NK-92 treated with Interleukin-12 subunit alpha and Interleukin-12 subunit beta, amount 100 ng/mL, for 24 hours (cell line): ENCODE measurements at regions not wholly inside any gene's neighbourhood (a gene's known extent, or its start where the extent isn't known, plus 50 kb on each side); places are given as distances from the start of the nearest gene placed in this dataset.
"Not testable (repeated sequence)": the region's sequence is repeated elsewhere in the genome, so short reads cannot be mapped to it uniquely, and the experiment has no call there.

Experiments
- DNase-seq: peaks from one replicate; lab custom pipeline; 2025; lab: John Stamatoyannopoulos, UW

DNA sequence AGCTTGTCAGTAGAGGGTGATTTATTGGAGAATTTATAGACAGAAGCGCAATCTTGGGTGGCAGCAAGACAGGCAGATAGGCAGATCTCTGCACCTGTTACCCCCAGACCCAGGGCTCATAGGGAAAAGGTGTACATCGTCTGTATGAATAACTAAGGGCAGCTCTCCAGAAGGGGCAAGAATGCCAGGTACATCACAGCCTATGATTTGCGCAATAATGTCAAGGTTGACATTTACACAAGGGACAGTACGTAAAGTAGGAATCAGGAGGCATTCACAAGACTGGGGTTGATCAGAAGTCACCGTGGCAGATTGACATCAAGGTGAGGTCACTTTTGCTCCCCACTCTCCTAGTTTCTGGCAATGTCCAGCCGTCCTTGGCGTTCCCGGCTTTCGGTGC, 524.1 kb downstream of the TRIML1 start:
- no peak for DNase-seq

GRCh38 chr4:188665491-188666457, 526.5 kb downstream of the TRIML1 start:
- no peak for DNase-seq

GRCh38 chr4:188678691-188679090, 539.5 kb downstream of the TRIML1 start:
- not testable (repeated sequence) for DNase-seq

GRCh38 chr4:188680004-188680666, 540.9 kb downstream of the TRIML1 start:
- DNase-seq, result no peak

- no peak for DNase-seq
These were observed 541.4 kb downstream of the TRIML1 start for GRCh38 chr4:188680667-188681063.

DNA sequence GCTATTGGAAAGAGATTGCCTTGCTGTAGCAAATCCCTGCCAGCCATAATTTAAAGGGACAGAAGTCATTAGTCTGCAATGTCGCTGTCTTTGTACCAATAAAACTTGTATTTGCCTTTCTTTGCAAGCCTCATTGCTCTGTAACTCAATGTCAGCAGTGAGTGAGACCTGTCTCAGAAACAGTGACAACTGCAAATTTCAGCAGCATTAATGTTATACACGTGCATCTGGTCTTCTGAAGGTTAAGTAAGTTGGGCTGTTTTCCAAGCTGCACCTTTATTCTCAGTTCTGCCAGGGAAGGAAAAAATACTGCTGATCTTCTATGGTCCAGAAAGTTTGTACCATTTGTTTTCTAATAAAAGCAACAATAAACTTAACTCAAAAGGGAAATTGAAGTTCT, 543.1 kb downstream of the TRIML1 start:
- no peak for DNase-seq

- no peak for DNase-seq
These were observed 544.3 kb downstream of the TRIML1 start for GRCh38 chr4:188683571-188683970.

DNA sequence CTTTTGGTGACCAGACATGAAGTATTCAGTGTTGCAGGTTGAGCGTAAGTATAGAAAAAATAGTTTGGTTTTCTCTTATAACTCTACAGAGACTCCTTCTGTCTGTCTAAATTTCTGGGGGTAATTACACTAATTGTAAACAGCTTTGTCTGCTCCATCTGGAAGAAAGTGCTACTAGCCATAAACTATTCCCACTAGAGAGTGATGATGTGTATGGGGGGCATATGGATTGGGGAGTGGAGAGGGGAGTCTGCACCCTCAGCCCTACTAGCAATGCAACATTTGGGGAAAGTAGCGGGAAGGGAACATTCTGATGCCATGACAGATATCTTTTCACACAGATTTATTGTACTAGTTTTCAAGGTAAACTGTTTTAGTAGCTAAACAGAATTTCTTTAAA, 549.7 kb downstream of the TRIML1 start:
- DNase-seq, result no peak

DNA sequence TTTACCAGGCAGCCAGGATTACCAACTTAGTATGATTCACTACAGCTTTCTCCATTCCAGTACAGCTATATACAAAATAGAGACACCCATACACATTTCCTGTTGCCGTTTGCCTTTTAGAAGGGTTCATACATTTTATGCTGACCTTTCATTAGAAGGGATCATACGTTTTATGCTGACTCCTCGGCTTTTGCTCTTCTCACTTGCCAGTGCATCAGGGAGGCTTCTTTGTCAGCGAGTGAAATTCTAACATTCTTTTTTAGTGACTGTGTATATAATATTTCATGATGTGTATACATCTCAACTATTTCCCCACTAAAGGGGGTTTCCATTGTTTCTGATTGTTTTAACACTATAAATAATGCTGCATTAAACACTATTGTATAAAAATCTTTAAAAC, 552.6 kb downstream of the TRIML1 start:
- no peak for DNase-seq

- no peak for DNase-seq
These were observed 556.0 kb downstream of the TRIML1 start for GRCh38 chr4:188695261-188695660.

DNA sequence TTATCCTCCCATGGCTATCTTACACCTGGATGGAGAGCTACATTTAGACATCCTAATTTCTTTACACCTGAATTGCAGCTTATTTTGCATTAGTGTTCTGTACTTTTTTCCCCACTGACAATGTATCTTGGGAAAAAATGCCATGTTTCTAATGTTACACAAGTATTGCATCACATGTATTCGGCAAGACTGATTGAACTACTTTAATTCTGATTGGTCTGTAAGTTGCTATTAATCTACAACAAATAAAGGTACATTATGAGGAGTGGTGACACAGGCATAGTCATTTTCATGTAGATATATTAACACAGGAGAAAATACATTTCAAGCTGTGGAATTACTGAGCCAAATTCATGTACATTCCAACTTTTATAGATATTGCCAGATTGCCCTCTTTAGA, 558.0 kb downstream of the TRIML1 start:
- no peak for DNase-seq

DNA sequence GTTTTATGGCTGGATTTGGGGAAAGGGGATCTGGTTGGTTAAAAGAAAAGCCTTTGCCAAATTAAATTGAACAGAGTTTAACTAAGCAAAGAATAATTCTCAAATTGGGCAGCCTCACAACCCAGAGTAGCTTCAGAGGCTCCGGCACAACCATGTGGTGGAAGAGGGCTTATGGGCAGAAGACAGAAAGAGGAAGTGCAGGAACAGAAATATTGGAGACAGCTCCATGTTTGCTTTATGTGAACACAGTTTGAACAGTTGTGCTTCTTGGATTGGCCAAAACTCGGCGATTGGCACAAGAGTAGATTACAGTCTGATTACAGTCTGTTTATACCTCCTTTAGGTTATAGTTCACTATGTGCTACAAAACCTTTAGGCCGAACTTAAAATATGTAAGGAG, 562.7 kb downstream of the TRIML1 start:
- DNase-seq, result no peak

GRCh38 chr4:188704288-188704687, 565.0 kb downstream of the TRIML1 start:
- DNase-seq, result no peak

DNA sequence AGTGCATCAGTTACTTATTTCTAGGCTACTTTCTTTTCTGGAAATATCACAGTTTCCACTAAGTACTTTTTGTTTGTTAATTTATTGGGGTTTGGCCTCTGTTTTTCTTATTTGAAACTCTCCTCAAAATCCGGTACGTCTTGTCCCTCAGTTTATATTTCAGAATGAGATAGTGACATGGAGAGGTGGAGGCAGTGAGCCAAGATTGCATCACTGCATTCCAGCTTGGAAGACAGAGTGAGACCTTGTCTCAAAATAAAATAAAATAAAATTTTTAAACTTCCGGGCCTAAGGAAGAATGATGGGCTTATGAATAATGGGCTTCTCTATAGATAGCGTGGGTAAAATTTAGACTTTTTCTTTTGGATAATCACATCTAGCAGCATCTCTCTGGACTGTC, 567.8 kb downstream of the TRIML1 start:
- no peak for DNase-seq

- no peak for DNase-seq
These were observed 575.3 kb downstream of the TRIML1 start for GRCh38 chr4:188714501-188714900.

DNA sequence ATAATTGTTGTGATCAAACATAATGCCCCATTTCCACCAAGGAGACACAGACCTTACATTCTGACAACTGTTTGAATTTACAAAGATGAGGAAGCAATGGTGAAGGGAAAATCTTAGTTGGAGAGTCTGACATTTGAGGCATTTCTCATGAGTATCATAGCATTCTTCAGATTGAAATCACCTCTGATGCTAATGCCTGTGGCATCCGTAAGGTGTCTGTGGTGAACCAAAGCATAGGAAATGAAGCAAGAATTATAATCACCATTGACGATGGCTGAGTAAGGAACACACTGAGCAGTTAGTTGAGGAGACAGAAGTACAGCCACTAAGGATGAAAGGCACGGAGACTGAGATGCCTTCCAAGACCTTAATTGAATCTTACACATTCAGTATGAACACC, 575.7 kb downstream of the TRIML1 start:
- DNase-seq, result no peak

DNA sequence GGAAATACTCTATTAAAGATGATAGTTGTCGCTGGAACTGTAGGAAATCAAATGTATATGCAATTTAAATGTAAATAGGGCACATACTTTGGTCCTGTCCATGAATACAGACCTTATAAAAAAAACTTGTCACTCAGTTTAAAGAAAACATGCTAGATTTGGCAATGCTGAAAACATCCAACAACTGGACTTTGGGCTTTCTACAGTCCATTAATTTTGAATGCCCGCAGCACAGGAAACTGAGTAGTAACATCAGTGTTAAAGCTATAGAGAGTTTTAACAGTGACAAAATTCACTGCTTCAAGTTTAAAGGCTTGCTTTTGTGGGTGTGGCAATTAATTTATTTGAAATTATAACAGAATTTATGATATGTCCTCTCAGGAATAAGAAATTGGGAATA, 578.4 kb downstream of the TRIML1 start:
- DNase-seq, result no peak

DNA sequence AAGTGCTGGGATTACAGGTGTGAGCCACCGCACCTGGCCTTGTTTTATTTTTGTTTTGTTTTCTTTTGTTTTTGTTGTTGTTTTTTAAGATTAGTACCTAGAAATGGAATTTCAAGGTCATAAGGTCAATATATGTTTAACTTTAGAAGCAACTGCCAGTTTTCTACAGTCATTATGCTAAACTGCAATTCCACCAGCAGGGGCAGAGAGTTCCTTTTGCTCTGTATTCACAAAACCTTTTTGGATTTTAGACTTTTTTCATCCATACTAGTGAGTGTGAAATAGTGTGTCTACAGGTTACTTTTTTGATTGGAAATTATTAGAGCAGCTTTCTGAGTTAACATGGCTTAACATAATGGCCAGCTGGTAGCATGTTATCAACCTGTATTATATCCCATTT, 580.6 kb downstream of the TRIML1 start:
- no peak for DNase-seq

- no peak for DNase-seq
These were observed 583.7 kb downstream of the TRIML1 start for GRCh38 chr4:188722911-188723310.

- DNase-seq, result no peak
These were observed 588.5 kb downstream of the TRIML1 start for GRCh38 chr4:188727746-188728145.

GRCh38 chr4:188728359-188728758, 589.1 kb downstream of the TRIML1 start:
- no peak for DNase-seq

- DNase-seq, result no peak
These were observed 592.9 kb downstream of the TRIML1 start for GRCh38 chr4:188732131-188732530.

- DNase-seq, result no peak
These were observed 595.8 kb downstream of the TRIML1 start for GRCh38 chr4:188735082-188735481.
